ENCODE measurements at regions not wholly inside any gene's neighbourhood (a gene's known extent, or its start where the extent isn't known, plus 50 kb on each side); places are given as distances from the start of the nearest gene placed in this dataset.

DNA sequence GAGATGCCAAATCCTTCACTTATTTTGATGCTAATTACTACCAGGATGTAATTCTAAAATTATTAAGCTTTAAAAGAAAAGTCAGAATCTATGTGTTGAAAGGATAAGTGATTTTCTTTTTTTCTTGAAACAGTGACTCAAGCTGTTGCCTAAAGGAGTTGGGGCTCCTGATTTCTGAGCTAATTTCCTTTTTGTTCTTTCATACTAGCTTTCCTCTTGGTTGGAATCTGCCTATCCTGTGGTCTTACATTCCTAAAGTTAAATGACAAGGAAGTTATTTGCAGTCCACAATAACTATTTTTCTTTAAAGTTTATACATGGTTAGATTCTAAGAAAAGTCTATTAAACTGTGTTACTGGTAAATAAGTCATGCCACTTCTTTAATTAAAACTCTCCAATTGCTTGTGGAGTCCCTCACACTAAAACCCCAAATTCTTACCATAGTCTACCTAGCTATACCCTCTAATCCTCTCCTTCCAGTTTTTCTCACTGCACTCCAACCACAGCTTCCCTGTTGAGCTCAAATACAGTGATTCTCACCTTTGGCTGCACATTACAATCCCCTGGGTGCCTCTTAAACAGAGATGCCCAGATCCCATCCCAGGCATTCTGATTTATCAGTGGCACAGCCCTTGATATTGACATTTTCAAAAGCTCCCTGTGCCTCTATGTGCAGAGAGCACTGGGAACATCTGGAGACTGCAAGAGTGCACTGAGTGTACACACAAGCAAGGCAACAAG lies 63.3 kb upstream of the EFEMP1 start:
- TF ChIP-seq, protein P1, sequence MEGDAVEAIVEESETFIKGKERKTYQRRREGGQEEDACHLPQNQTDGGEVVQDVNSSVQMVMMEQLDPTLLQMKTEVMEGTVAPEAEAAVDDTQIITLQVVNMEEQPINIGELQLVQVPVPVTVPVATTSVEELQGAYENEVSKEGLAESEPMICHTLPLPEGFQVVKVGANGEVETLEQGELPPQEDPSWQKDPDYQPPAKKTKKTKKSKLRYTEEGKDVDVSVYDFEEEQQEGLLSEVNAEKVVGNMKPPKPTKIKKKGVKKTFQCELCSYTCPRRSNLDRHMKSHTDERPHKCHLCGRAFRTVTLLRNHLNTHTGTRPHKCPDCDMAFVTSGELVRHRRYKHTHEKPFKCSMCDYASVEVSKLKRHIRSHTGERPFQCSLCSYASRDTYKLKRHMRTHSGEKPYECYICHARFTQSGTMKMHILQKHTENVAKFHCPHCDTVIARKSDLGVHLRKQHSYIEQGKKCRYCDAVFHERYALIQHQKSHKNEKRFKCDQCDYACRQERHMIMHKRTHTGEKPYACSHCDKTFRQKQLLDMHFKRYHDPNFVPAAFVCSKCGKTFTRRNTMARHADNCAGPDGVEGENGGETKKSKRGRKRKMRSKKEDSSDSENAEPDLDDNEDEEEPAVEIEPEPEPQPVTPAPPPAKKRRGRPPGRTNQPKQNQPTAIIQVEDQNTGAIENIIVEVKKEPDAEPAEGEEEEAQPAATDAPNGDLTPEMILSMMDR (IDR thresholded peaks at IDR 0.05): no peak
- no peak for TF ChIP-seq POLR2A (IDR thresholded peaks at IDR 0.05)

All from testis (tissue), 2 donors.